ENCODE measurements at regions not wholly inside any gene's neighbourhood (a gene's known extent, or its start where the extent isn't known, plus 50 kb on each side); places are given as distances from the start of the nearest gene placed in this dataset.

DNA sequence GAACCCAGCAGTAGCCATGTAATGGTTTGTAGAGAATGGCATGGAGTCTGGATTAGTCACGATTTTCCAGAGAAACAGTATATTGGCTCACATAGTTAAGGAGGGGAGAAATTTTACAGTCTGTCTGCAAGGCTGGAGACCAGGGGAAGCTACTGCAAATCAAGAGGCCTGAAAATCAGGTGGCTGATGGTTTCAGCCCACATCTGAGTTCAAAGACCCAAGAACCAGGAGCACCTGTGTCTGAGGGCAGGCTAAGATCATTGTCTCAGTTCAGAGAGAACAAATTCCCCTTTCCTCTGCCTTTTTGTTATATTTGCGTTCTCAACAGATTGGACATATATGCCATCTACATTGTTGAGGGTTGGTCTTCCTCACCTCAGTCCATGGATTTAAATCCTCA is 207.5 kb upstream of the IRX2 start:
- no peaks in the 10 kb centered on the region for H3K4me1 ChIP-seq (ENCODE audit: control insufficient read depth, extremely low read depth, insufficient read depth, low read length)
- no peaks in the 10 kb centered on the region for H3K79me2 ChIP-seq (ENCODE audit: control insufficient read depth, insufficient read depth, low read length)

DNA sequence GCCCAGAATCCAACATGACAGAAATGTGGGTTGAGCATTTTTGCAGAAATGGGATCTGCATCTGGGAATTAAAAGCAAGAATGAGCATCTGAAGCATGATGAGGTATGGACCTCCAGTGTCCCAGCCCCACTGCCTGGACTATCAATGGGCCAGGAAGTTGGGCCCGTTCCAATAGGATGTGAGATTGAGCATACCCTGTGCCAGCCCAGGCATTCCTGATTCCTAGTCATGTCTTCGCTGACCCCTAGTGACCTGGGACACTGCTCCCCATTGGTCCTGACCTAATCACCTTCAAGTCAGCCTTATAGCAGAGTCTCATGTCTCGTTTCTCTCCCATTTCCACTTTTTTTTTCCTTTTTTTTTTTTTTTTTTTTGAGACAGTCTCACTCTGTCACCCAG is 197.4 kb upstream of the IRX2 start:
- Histone ChIP-seq H3K79me2 (ENCODE audit: control insufficient read depth, insufficient read depth, low read length) (no peaks in the 10 kb centered on the region), H3K4me2 (ENCODE audit: extremely low read depth, insufficient read depth, low read length) (no peak overlapping the region), H3K4me3 (replicated peaks in 1 of 4; ENCODE audit: control extremely low read depth in 1 of 4, insufficient read depth in 1 of 4, low read depth in 3 of 4, low read length in 4 of 4) (no peak overlapping the region), H3K4me1 (ENCODE audit: control insufficient read depth, extremely low read depth, insufficient read depth, low read length) (no peaks in the 10 kb centered on the region), H3K27me3 (ENCODE audit: control insufficient read depth, insufficient read depth, low read length) (no peaks in the 10 kb centered on the region), H3K36me3 (ENCODE audit: control insufficient read depth, insufficient read depth, low read length) (no peaks in the 10 kb centered on the region), H3K9ac (ENCODE audit: insufficient read depth, low read length) (no peak overlapping the region), H4K20me1 (ENCODE audit: control insufficient read depth, extremely low read depth, insufficient read depth, low read length) (no peaks in the 10 kb centered on the region), H3K9me3 (ENCODE audit: control insufficient read depth, insufficient read depth, low read depth, low read length) (no peaks in the 10 kb centered on the region), H3K27ac (ENCODE audit: insufficient read depth, low read length) (no peak overlapping the region), H2AFZ (ENCODE audit: low read length) (no peak overlapping the region)
- DNase-seq (ENCODE audit: low read depth in 2 of 2), result no peak
- TF ChIP-seq EZH2 (IDR thresholded peaks at IDR 0.05; ENCODE audit: low read length, missing control alignments) (no peak), CTCF (conservative IDR thresholded peaks at IDR 0.05 in 1 of 2, IDR thresholded peaks at IDR 0.05 in 1 of 2; ENCODE audit: low read depth in 1 of 2, low read length in 2 of 2) (no peak)

More for the DNA sequence above, 207.5 kb upstream of the IRX2 start:
- H3K4me2 ChIP-seq (ENCODE audit: extremely low read depth, insufficient read depth, low read length), result no peak overlapping the region
- no peak for DNase-seq (ENCODE audit: low read depth in 2 of 2)
- H3K9me3 ChIP-seq (ENCODE audit: control insufficient read depth, insufficient read depth, low read depth, low read length), result no peaks in the 10 kb centered on the region
- H3K9ac ChIP-seq (ENCODE audit: insufficient read depth, low read length), result no peak overlapping the region
- H3K27ac ChIP-seq (ENCODE audit: insufficient read depth, low read length), result no peak overlapping the region
- no peaks in the 10 kb centered on the region for H4K20me1 ChIP-seq (ENCODE audit: control insufficient read depth, extremely low read depth, insufficient read depth, low read length)
- H3K36me3 ChIP-seq (ENCODE audit: control insufficient read depth, insufficient read depth, low read length), result no peaks in the 10 kb centered on the region
- no peaks in the 10 kb centered on the region for H3K27me3 ChIP-seq (ENCODE audit: control insufficient read depth, insufficient read depth, low read length)
- no peak overlapping the region for H2AFZ ChIP-seq (ENCODE audit: low read length)
- H3K4me3 ChIP-seq (replicated peaks in 1 of 4; ENCODE audit: control extremely low read depth in 1 of 4, insufficient read depth in 1 of 4, low read depth in 3 of 4, low read length in 4 of 4), result no peak overlapping the region
- no peak for TF ChIP-seq EZH2 (IDR thresholded peaks at IDR 0.05; ENCODE audit: low read length, missing control alignments)
- TF ChIP-seq CTCF (conservative IDR thresholded peaks at IDR 0.05 in 1 of 2, IDR thresholded peaks at IDR 0.05 in 1 of 2; ENCODE audit: low read depth in 1 of 2, low read length in 2 of 2), result no peak

DNA sequence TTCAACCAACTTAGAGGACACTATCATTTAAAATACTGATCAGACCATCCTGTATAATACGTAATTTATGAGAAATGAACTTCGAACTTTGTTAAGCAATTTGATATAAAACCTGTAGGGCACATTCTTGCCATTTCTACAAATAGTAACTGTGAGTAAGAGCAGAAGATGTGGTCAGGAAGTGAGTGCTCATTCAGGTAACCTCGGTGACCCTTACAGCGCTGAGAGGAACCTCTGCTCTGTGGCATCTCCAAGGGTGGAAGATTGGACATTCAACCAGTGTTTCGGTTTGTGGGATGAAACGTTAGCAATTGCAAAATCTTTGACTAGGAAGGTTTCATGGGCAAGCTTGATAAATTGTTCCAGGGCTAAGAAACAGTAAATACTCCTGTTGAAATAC is 194.8 kb upstream of the IRX2 start:
- Histone ChIP-seq H3K27me3 (ENCODE audit: control insufficient read depth, insufficient read depth, low read length) (no peaks in the 10 kb centered on the region), H3K9me3 (ENCODE audit: control insufficient read depth, insufficient read depth, low read depth, low read length) (no peaks in the 10 kb centered on the region), H3K4me3 (replicated peaks in 1 of 4; ENCODE audit: control extremely low read depth in 1 of 4, insufficient read depth in 1 of 4, low read depth in 3 of 4, low read length in 4 of 4) (no peak overlapping the region), H3K27ac (ENCODE audit: insufficient read depth, low read length) (no peak overlapping the region), H3K4me2 (ENCODE audit: extremely low read depth, insufficient read depth, low read length) (no peak overlapping the region), H4K20me1 (ENCODE audit: control insufficient read depth, extremely low read depth, insufficient read depth, low read length) (no peaks in the 10 kb centered on the region), H3K4me1 (ENCODE audit: control insufficient read depth, extremely low read depth, insufficient read depth, low read length) (no peaks in the 10 kb centered on the region), H2AFZ (ENCODE audit: low read length) (no peak overlapping the region), H3K9ac (ENCODE audit: insufficient read depth, low read length) (no peak overlapping the region), H3K79me2 (ENCODE audit: control insufficient read depth, insufficient read depth, low read length) (no peaks in the 10 kb centered on the region), H3K36me3 (ENCODE audit: control insufficient read depth, insufficient read depth, low read length) (no peaks in the 10 kb centered on the region)
- no peak for DNase-seq (ENCODE audit: low read depth in 2 of 2)
- TF ChIP-seq CTCF (conservative IDR thresholded peaks at IDR 0.05 in 1 of 2, IDR thresholded peaks at IDR 0.05 in 1 of 2; ENCODE audit: low read depth in 1 of 2, low read length in 2 of 2), result no peak
- no peak for TF ChIP-seq EZH2 (IDR thresholded peaks at IDR 0.05; ENCODE audit: low read length, missing control alignments)
